ENCODE measurements at regions not wholly inside any gene's neighbourhood (a gene's known extent, or its start where the extent isn't known, plus 50 kb on each side); places are given as distances from the start of the nearest gene placed in this dataset.

- TF ChIP-seq, protein P1, sequence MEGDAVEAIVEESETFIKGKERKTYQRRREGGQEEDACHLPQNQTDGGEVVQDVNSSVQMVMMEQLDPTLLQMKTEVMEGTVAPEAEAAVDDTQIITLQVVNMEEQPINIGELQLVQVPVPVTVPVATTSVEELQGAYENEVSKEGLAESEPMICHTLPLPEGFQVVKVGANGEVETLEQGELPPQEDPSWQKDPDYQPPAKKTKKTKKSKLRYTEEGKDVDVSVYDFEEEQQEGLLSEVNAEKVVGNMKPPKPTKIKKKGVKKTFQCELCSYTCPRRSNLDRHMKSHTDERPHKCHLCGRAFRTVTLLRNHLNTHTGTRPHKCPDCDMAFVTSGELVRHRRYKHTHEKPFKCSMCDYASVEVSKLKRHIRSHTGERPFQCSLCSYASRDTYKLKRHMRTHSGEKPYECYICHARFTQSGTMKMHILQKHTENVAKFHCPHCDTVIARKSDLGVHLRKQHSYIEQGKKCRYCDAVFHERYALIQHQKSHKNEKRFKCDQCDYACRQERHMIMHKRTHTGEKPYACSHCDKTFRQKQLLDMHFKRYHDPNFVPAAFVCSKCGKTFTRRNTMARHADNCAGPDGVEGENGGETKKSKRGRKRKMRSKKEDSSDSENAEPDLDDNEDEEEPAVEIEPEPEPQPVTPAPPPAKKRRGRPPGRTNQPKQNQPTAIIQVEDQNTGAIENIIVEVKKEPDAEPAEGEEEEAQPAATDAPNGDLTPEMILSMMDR (IDR thresholded peaks at IDR 0.05; ENCODE audit: insufficient read depth, low read depth, low read length), result no peak
- no peak for TF ChIP-seq EZH2 (IDR thresholded peaks at IDR 0.05; ENCODE audit: insufficient read depth, low read length)
These were observed 1401.2 kb upstream of the CELF4 start for GRCh38 chr18:38966841-38967240.
